HG03108 (cell line): ENCODE measurements at regions not wholly inside any gene's neighbourhood (a gene's known extent, or its start where the extent isn't known, plus 50 kb on each side); places are given as distances from the start of the nearest gene placed in this dataset.

ENCODE experiments used
- ATAC-seq: cut with Tn5 transposase; IDR thresholded peaks from one replicate; pipeline ENCODE4 v1.9.1; 2021; ENCODE audit warnings: moderate library complexity; ENCODE audit not compliant: unreplicated experiment

DNA sequence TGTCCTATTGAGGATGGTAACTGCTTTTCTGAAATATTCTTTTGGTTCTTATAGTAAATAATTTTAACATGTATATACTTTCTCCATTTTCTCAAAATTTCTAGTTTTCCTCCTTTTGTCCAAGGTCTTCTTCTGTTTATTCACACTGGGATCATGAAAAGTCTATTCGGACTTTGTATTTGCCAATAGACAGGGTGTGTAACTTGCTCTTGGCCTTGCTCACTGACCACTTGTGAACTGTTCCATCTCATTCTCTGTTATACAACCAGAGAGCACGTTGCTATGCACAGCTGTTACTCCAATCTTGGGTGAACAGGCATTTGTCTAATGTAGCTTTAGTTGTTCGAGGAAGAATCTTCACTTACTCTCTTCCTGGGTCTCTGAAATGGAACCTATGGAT is 388.9 kb downstream of the SH3GL2 start:
- no peak for ATAC-seq

DNA sequence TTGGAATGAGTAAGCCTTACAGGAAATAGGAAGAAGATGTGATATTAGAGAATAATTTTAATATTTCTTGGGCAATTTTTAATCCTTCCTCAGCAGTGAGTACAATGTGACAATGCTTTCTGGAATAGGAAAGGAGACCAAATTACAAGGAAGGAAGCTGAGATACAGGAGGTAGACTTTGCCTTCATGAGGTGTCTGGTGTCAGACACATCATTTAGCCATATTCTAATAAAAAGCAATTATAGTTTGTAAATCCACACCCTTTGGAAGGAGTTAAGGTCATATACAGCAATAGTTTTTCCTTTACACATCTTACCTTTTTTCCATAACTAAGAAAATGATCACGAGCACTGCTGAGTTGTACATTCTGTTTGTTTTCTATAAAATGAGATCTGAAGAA is 390.4 kb downstream of the SH3GL2 start:
- ATAC-seq = no peak

DNA sequence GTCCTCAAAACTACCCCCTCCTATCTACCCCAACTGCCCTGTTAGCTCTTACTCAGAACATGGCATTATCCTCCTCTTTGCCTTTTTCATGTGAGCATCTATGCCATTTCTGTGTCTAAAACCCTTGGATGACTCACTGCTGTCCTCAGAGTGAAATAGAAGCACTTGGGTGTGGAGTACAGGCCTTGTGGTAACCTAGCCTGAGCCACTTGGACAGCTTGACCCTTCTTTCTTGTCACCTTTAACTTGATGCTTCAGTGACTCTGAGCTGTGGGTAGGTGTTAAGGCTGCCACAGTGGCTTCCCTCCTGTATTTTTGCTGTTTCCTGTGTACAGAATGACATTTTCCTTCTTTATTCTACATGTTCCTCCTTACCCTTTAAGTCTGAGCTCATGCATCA is 391.4 kb downstream of the SH3GL2 start:
- no peak for ATAC-seq

DNA sequence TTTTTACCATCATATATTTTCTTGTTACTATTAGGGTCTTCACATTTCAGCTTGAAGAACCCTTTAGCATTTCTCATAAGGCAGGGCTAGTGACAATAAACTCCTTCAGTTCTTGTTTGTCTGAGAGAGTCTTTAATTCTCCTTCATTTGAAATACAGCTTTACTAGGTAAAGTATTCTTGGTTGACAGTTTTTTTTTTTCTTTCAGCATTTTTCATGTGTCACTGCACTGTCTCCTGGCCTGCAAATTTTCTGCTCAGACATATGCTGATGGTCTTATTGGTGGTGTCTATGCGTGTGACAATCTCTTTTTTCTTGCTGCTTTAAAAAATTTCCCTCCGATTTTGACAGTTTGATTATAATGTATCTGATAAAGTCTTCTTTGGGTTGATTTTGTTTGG is 399.9 kb downstream of the SH3GL2 start:
- no peak for ATAC-seq

DNA sequence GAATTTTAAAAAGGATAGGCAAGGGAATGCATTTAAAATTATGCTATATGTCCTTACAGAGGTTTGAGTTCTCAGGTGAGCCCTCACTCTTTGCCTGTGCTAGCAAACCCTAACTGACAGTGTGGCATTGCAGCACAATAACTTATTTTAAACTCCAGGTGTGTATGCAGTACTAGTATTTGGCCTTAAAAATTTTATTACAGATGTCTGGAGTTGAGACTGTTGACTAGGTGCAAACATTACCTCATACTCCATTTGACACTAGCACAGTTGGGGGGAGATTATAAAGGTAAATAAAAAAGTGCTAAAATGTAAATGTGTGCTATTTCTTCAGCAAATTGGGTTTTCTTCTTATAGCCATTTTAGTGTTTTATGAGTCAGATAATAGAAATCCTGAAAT is 407.7 kb downstream of the SH3GL2 start:
- no peak for ATAC-seq

DNA sequence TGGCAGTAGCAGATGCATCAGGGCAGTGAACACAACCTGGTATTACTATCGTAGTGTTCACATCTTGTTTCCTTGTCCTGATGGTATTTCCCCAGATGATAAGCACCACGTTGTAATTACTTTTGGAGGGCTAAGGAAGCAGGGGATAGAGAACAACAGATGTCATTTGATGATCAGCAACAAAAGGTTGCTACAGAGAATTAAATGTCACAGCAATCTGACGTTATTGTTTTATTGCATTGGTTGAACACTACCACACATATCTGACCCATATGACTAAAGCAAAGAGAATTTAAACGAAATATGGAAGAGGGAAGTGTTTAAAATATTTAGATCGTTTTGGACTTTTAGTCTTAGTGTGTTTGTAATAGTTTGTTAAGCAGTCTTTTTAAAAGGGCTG is 408.3 kb downstream of the SH3GL2 start:
- no peak for ATAC-seq

DNA sequence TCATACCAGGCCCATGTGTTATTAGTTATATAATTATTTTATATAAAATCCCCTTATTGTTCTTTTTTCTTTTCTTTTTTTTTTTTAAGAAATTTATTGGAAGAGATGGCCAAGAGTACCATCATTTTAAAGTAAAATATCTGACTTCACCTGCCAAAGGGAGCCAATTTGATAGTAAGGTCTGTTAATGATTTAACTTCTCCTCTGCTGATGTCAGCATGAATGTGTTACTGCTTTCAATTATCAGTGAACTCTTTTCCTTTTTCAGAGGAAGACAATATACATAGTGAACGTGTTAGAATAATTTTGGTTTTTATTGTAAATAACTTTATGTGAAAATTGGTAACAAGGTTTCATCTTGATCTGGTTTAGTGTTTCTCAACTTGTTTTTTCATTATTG is 409.6 kb downstream of the SH3GL2 start:
- no peak for ATAC-seq

DNA sequence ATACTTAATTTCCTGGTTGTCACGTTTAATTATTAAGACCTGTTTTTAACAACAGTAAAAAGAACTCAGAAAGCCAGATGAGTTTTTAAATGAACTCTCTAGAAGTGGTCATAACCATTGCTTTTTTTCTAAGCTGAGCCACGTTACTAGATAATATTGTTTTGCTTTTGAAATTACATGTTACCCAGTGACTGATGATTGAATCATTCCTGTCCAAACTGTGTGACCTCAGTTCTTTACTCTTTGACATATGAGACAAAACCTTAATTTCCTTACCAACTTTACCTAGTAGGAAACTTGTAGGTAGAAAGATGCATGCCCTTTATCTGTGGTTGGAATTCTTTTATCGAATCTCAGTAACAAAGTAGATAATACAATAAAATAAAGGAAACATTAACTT is 411.7 kb downstream of the SH3GL2 start:
- ATAC-seq = no peak

DNA sequence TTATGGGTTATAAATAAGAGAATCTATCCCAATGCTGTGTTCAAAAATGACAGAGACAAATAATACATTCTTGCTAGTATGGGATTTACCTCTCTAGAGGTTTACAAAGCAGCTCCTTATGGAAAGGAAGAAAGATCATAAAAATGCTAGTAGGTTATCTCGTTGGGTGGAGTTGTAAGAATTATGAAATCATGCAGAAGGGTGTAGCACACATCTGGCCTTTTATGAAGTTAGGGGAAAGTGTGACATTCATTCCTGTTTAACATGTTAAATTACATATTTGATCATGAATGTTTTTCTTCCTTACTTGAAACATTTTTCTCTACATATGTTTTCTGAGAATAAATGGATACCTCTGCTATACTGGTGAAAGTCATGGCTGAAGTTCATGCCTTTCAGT is 414.2 kb downstream of the SH3GL2 start:
- no peak for ATAC-seq

DNA sequence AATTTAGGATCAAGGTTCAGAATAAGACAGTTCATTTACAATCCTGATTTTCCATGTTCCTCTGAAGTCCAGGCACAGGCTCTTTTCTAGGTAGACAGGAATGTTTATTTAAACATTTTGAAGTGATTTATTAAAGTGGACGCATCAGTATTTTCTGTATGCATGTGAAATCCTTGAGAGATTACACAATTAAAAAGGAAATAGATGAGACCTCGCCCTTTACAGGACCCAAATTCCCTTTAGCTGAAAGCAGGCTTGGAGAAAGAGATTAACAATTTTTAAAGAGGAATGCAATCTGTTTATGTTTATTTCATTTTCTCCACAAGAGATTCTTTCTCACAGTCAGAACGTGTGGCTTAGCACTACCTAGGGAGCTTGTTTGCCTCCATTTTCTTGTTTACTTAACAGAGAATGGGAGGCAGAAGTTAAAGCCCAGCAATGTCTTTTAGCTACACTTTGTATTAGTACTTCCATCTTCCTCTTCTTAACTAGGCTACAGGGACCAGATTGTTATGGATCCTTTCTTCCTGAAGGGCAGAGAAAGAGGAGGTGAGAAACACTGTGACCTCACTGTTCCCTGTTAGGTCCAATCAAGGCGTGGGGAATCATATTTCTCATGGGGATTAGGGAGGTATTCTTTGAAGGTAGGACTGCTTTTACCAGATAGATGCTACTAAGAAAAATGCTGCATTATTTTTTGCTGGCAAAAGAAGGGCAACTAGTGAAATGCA is 416.0 kb downstream of the SH3GL2 start:
- ATAC-seq = no peak

DNA sequence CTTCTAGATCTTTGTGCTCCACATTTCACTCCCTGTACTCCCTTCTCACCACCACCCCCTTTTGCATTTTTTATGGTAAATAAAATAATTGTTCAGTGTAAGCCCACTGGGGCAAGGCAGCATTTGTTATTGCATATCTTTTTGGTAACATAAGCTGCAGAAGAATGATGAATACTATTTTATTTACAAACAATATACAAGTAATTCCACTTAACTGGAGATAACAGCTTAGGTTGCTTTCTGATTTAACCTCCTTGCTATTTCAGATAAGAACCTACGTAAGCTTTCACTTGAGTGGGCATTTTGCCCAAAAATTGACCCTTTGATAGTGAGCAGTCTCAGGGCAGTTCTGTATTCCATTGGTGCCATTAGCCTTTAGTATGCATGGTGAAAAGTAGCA is 417.9 kb downstream of the SH3GL2 start:
- ATAC-seq = no peak

DNA sequence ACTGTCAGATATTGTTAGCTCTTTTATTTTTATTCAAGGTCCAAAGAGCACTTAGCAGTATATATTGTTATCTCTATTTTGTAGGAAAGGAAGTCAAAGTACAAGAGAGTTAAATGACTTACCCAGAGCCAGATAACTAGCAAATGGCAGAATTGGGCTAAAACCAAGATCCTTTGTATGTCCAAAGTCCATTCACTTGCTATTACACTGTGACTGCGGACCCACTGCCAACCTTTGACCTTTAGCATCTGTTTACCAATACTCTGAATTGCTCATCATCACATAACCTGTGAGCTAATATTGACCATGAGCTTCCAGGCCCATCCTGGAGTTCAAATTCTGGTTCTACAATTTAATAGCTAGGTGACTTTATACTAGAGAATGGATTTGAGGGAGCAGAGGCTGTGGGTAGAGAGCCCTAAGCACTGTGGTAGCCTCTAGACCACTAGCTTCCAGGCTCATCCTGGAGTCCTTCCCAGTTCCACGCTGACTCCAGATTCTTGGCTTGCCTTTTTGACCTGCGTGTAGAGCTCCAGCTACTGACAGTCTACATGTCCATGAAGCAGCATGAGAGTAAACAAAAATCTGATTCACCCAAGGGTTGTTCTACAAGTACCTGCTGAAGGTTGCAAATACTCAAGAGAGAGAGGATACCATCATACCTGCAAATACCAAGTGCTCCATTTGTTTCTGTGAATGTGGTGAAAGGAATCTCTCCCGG is 424.0 kb downstream of the SH3GL2 start:
- no peak for ATAC-seq

DNA sequence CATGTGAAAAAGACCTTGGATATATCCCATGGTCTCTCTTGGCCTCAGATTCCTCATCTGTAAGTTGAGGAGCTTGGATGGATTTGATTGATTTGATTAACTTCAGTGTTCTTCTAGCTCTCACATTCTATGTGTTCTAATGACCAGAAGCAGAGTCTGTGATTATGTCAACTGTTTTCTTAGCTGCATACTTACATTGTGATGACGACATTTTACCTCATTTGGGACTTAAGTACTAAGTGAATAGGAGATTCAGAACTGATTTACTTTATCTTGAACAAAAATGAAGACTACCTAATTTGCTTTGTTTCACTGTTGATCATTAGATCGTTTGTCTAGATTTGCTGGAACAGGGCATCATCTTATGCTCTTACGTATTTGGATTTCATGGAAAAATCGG is 427.7 kb downstream of the SH3GL2 start:
- no peak for ATAC-seq

DNA sequence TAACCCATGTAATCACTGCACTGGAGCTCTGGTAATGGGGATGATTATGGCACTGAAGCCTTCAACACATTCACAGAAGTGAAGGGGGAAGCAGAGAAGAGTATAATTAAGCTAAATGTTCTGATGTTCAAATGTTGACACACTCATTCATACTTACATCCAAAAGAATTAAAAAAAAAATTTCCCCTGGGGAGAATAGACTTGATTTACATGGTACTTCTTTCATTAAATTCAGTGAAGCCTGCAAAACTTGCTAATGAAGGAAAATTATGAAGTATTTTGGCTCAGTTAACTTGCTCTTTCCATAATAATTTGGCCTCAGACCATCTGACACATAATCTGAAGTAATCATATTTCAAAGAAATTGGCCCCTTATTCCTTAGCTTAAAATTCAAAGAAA is 428.8 kb downstream of the SH3GL2 start:
- no peak for ATAC-seq

DNA sequence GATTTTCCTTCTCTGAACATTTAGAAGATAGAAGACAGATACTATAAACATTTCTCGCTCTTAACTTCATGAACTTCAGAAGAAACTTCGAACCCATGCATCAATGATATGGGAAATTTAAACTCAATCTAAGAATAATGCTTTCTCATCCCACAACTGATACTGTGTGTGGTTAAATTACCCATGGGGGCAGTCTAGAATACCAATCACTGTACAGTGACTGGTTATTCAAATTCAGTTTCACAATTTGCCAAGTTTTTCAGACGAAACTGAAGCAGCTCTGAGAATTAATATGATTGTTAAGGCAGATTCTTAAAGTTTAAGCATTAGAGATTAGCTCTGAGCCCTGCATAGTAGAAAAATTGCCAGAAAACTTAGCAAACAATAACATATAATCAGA is 431.0 kb downstream of the SH3GL2 start:
- ATAC-seq = no peak

DNA sequence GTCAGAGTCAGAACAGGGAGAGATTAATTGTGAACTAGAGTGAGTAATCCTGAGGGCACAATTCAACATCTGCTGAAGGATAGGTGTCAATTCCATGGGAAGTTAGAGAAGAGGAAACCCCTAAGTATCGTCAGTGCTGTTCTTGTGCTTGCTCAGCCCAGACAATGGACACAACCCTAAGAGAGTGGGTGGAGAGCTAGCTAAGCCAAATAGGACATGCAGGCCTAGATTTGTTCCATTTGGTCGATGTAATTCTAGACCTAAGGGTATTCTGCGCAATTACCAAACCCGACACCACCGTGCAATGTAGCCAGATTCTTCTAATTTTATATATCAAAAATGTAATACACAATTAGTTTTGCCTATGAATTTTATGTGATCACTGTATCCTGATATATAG is 431.6 kb downstream of the SH3GL2 start:
- ATAC-seq = no peak

DNA sequence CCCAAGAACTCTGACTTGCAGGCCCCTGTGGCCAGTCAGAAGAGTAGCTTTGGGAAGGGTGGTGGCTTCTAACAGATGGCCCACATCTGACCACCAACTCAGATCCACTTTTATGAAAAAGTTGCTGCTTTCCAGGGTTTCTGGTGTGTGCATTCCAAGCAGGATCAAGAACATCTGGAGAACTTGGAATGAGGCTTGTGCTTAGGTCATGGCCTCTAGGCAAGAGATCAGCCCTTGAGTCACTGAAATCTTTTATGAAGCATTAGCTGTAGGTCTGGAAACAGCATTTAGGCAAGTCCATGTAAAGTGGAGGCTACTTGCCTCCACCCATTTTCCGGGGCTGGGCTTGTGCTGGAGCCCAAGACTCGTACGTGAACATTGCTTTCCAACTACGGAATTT is 433.3 kb downstream of the SH3GL2 start:
- ATAC-seq = no peak

DNA sequence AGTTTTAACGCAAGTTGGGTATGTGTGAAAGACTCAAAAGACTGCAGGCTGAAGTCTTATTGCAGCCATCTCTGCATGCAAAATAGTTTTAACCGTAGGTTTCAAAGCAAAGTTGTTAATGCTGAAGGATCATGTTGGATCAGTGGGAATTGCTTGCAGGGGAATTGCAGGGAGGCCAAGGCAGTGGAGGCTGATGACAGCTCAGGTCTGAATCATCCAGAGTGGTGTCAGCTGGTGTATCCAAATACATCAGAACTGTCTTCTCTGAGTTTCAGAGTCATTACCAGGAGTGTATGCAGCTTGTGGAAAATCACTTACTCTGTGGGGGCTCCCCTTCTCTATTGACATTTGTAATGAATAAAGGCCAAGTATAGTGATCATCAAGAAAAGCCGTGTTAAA is 435.7 kb downstream of the SH3GL2 start:
- no peak for ATAC-seq

DNA sequence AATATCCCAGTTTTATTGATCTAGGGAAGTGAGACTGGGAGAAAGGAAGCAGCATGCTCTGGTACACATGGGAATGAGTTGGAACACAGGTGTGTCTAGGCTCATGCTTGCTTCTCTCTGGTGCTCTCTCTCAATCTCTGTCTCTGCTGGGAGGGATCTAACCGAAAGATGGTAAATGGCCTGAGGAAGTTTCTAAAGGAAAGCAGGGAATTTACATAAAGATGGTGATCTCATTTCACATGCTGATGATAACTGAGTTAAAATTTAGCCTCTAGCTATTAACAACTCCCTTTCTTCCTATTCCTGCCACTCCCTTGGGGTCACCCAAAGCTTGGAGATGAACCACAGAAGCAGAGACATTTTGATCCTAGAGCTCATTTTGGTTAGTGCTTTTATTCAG is 436.2 kb downstream of the SH3GL2 start:
- ATAC-seq = no peak

DNA sequence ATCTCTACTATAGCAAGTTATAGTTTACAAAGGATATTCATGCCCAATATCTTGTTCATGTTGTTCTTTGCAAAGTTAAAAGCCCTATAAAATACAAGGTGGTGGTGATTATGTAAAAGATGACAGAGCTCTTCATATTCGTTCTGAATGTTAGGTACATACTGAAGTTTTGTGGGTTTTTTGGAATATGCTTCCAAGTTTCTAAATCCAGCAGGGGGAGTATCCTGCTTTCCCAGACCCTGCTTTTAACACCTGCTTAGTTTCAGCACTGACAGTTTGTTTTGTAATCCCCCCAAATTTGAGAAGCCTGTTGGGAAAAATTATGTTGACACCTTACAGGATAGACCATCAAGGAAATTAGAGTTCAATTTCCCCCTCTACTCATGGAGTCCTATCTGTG is 438.3 kb downstream of the SH3GL2 start:
- ATAC-seq = no peak

DNA sequence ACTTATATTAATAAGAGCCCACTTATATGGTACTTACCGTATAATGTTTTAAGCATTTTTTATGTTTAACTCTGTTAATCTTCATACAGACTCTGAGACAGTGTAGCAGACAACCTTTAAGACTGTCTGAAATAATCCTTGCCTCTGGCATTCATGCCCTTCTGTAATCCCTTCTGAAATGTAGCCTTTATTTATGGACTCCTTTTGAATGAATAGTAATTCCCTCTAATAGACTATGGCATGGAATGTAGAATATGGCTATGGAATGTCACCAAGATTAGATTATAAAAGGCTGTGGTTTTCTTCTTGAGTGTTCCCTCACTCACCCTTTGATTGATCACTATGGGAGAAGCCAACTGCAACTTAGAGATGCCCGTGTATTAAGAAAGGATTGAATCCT is 439.4 kb downstream of the SH3GL2 start:
- no peak for ATAC-seq

DNA sequence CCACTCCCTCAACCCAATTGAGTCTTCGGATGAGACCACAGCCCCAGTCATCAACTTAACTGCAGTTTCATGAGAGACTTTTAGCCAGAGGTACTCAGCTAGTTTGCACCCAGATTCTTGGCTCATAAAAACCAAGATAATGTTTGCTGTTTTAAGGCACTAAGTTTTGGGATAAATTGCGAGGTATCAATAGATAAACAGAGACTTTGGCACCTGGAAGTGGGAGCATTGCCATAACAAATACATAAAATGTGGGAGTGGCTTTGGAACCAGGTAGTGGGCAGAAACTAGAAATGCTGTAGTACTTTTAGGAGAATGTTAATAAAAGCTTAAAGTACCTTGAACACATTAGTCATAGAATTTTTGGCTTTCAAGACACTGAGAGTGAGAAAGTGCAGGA is 439.8 kb downstream of the SH3GL2 start:
- ATAC-seq = no peak
